Transverse colon (tissue), 4 donors: ENCODE measurements at regions not wholly inside any gene's neighbourhood (a gene's known extent, or its start where the extent isn't known, plus 50 kb on each side); places are given as distances from the start of the nearest gene placed in this dataset.

Experiments
- DNase-seq: peaks from one replicate; pipeline ENCODE4 v3.0.0-alpha.2; 2019
- H3K27ac ChIP-seq, 4 donors: fragments of 200-600 bp; sonication (generic); 2 replicates each; pipeline ENCODE4 v1.5.1; 2016 to 2018; ENCODE audit warnings: inconsistent platforms in 4 of 4
- H3K27me3 ChIP-seq: fragments of 200-600 bp; sonication (generic); 2 replicates; pipeline ENCODE4 v1.5.1; 2017; ENCODE audit warnings: inconsistent platforms
- H3K36me3 ChIP-seq, 4 donors: fragments of 200-600 bp; sonication (generic); 2 replicates each; pipeline ENCODE4 v1.5.1; 2017 to 2019; ENCODE audit warnings: inconsistent platforms in 4 of 4
- H3K4me1 ChIP-seq, 4 donors: fragments of 200-600 bp; sonication (generic); 2 replicates each; pipeline ENCODE4 v1.5.1; 2017 to 2020; ENCODE audit warnings: inconsistent platforms in 4 of 4
- H3K4me3 ChIP-seq, 4 donors: fragments of 200-600 bp; sonication (generic); 1 replicate in 1 of 4; 2 replicates in 3 of 4; pipeline versions ENCODE4 v1.5.1 to v1.6.1; 2017 to 2019; ENCODE audit warnings: inconsistent platforms in 4 of 4
- H3K9me3 ChIP-seq, 2 donors: fragments of 200-600 bp; sonication (generic); 2 replicates each; pipeline ENCODE4 v1.5.1; 2017 to 2019; ENCODE audit warnings: inconsistent platforms in 2 of 2
- EP300 ChIP-seq: sonication (generic); formaldehyde crosslinking; IDR thresholded peaks from one replicate; pipeline ENCODE4 v1.6.1; 2017; ENCODE audit warnings: antibody characterized with exemption, low read depth
- POLR2A ChIP-seq: fragments of 450-650 bp; IDR thresholded peaks from one replicate; pipeline ENCODE4 v1.6.1; 2016; ENCODE audit warnings: antibody characterized with exemption, mild to moderate bottlenecking, moderate library complexity
- POLR2AphosphoS5 ChIP-seq, 3 donors: sonication (generic); formaldehyde crosslinking; IDR thresholded peaks; one replicate each; pipeline ENCODE4 v1.6.1; 2016; ENCODE audit warnings: antibody characterized with exemption in 3 of 3
- WGBS, 2 donors: methylation state at CpG; one replicate each; pipeline ENCODE4 v1.1.5; 2018; ENCODE audit warnings: low coverage in 1 of 2; 5-methylcytosine and 5-hydroxymethylcytosine counted together
- in situ Hi-C, 4 donors: fragments of 200-750 bp; cut with MboI; loops; one replicate each; pipeline versions ENCODE4 v1.15.0 to v1.15.1; 2017; ENCODE audit warnings: low sequenced_read_pairs in 3 of 4, low pct_ligation_motif_present in 1 of 4, low pct_unique_long_range_greater_than_20kb in 1 of 4
- intact Hi-C: fragments of 100-400 bp; cut with DNase I; formaldehyde crosslinking; loops from one replicate; pipeline ENCODE4 v1.15.1; 2023; ENCODE audit warnings: low total_unique reads
- TF ChIP-seq, protein P1 (sequence below), 5 experiments: fragments of 200-600 bp in 3 of 5; fragments of 450-650 bp in 2 of 5; sonication (generic) in 3 of 5; IDR thresholded peaks; 1 replicate in 2 of 5; 2 replicates in 3 of 5; pipeline ENCODE4 v1.5.1; 2016 to 2017; ENCODE audit warnings: antibody characterized with exemption in 5 of 5, inconsistent platforms in 3 of 5, mild to moderate bottlenecking in 2 of 5, moderate library complexity in 1 of 5

DNA sequence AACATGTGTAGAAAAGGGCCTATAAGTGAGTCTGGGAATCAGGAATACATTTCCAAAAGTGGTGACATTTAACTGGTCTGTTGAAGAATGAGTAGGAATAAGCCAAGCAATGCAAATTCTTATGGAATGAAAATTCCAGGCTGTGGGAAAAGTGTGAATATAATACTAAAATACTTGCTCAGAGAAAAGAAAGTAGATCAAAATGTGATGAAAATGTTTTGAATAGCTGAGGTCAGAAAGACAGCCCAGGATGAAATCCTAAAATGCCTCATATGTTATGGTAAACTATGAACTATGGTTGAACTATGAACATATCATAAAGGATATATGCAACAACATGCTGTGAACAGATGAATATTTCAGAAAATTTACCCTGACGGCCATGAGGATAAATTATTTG, 688.3 kb upstream of the FAT3 start:
- DNase-seq, result no peak
- 53 to 71% methylated on average over 1 of the region's 1 CpG for WGBS, 2 donors
- TF ChIP-seq POLR2A (no peak), EP300 (no peak), POLR2AphosphoS5 (IDR thresholded peaks at IDR 0.05) (no peak)
- TF ChIP-seq, protein P1, sequence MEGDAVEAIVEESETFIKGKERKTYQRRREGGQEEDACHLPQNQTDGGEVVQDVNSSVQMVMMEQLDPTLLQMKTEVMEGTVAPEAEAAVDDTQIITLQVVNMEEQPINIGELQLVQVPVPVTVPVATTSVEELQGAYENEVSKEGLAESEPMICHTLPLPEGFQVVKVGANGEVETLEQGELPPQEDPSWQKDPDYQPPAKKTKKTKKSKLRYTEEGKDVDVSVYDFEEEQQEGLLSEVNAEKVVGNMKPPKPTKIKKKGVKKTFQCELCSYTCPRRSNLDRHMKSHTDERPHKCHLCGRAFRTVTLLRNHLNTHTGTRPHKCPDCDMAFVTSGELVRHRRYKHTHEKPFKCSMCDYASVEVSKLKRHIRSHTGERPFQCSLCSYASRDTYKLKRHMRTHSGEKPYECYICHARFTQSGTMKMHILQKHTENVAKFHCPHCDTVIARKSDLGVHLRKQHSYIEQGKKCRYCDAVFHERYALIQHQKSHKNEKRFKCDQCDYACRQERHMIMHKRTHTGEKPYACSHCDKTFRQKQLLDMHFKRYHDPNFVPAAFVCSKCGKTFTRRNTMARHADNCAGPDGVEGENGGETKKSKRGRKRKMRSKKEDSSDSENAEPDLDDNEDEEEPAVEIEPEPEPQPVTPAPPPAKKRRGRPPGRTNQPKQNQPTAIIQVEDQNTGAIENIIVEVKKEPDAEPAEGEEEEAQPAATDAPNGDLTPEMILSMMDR (IDR thresholded peaks at IDR 0.05), result no peak
- H3K27ac ChIP-seq, result no peak overlapping the region
- in situ Hi-C loops, result no loop called here
- H3K27me3 ChIP-seq, result no peaks in the 10 kb centered on the region
- no peak overlapping the region for H3K4me3 ChIP-seq
- H3K36me3 ChIP-seq, result no peaks in the 10 kb centered on the region
- no peaks in the 10 kb centered on the region for H3K9me3 ChIP-seq
- intact Hi-C loops, result no loop called here
- H3K4me1 ChIP-seq, result no peaks in the 10 kb centered on the region

DNA sequence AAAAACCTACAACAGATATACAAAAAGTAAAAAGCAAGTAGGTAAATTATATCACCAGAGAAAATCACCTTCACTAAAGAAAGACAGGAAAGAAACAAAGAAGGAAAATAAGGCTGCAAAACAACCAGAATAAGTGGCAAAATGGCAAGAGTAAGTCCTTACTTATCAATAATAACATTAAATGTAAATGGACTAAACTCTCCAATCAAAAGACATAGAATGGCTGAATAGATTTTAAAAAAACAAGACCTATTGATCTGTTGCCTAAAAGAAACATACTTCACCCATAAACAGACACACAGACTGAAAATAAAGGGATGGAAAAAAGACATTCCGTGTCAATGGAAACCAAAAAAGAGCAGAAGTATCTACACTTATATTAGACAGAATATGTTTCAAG, 695.7 kb upstream of the FAT3 start:
- Histone ChIP-seq H3K9me3 (peaks cover 0 to 7% of the 10 kb centered on the region in 2 donors), H3K4me3 (no peak overlapping the region), H3K27me3 (no peaks in the 10 kb centered on the region), H3K27ac (no peak overlapping the region), H3K36me3 (no peaks in the 10 kb centered on the region), H3K4me1 (no peaks in the 10 kb centered on the region)
- TF ChIP-seq EP300 (no peak), POLR2AphosphoS5 (IDR thresholded peaks at IDR 0.05) (no peak)
- intact Hi-C loops (no loop called here), in situ Hi-C loops (no loop called here)
- DNase-seq, result no peak
- 86 to 100% methylated on average over 1 of the region's 1 CpG for WGBS, 2 donors

GRCh38 chr11:91527380-91528030, 697.1 kb upstream of the FAT3 start:
- no peak for TF ChIP-seq POLR2AphosphoS5 (IDR thresholded peaks at IDR 0.05)
- TF ChIP-seq, protein P1 (IDR thresholded peaks at IDR 0.05), result no peak
- TF ChIP-seq EP300, result no peak
- H3K27ac ChIP-seq, result no peak overlapping the region
- in situ Hi-C loops, result no loop called here
- H3K9me3 ChIP-seq, result peaks cover 0 to 7% of the 10 kb centered on the region in 2 donors
- 82% methylated on average over 4 of the region's 4 CpGs; no CpG with 5 or more reads in 1 of the 2 donors for WGBS, 2 donors
- no peaks in the 10 kb centered on the region for H3K27me3 ChIP-seq
- no peak for DNase-seq
- no peak overlapping the region for H3K4me3 ChIP-seq
- H3K4me1 ChIP-seq, result no peaks in the 10 kb centered on the region
- H3K36me3 ChIP-seq, result no peaks in the 10 kb centered on the region
- intact Hi-C loops, result no loop called here

DNA sequence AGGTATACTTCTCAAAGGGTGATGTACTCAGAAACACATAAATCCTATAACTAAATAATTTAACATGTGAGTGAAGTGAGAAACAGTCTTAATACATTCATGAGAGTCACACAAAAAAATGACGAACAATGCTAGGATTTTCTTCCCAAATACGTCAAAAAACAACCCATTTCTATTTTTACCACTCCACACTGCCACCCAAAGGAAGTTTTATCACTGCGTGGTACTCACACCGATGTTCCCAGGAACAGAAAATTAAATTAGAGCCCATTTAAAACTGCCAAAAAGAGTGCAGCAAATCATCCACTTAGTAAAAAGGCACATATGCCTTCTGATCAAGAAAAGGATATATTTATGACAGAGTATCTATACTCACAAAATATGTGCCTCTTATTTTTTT, 710.9 kb upstream of the FAT3 start:
- no peaks in the 10 kb centered on the region for H3K36me3 ChIP-seq
- H3K27me3 ChIP-seq, result no peaks in the 10 kb centered on the region
- H3K4me3 ChIP-seq, result no peak overlapping the region
- 38 to 51% methylated on average over 4 of the region's 4 CpGs for WGBS, 2 donors
- TF ChIP-seq EP300 (no peak), POLR2AphosphoS5 (IDR thresholded peaks at IDR 0.05) (no peak), POLR2A (no peak)
- TF ChIP-seq, protein P1 (IDR thresholded peaks at IDR 0.05), result no peak
- in situ Hi-C loops, result loop anchor here in 1 of 4 donors (25.0 kb wide), 1 partner anchor 101 kb away; no protein-coding TSS in a partner anchor
- no peak overlapping the region for H3K27ac ChIP-seq
- intact Hi-C loops, result no loop called here
- DNase-seq, result no peak
- H3K4me1 ChIP-seq, result no peaks in the 10 kb centered on the region
- H3K9me3 ChIP-seq, result no peaks in the 10 kb centered on the region

DNA sequence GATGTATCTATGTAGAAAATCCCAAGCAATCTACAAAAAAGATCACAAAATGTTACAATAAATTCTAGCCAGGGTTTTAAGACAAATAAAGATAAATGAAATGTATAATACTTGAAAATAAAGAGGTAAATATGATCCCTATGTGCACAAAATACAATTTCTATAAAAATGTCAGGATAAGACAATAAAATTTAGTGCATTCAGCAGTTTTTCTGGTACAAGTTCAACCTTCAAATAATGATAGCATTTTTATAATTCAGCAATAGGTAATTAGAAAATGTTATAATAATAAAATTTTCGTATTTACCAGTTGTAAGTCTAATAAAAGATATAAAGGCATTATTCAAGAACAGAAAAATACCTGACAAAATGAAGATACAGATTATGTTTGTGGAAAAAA, 726.8 kb upstream of the FAT3 start:
- no peaks in the 10 kb centered on the region for H3K27me3 ChIP-seq
- DNase-seq, result no peak
- in situ Hi-C loops, result no loop called here
- H3K4me3 ChIP-seq, result no peak overlapping the region
- H3K4me1 ChIP-seq, result no peaks in the 10 kb centered on the region
- H3K9me3 ChIP-seq, result no peaks in the 10 kb centered on the region
- H3K27ac ChIP-seq, result no peak overlapping the region
- 60 to 82% methylated on average over 1 of the region's 1 CpG for WGBS, 2 donors
- intact Hi-C loops, result no loop called here
- no peaks in the 10 kb centered on the region for H3K36me3 ChIP-seq
- TF ChIP-seq POLR2A, result no peak
- TF ChIP-seq, protein P1 (IDR thresholded peaks at IDR 0.05), result no peak
- no peak for TF ChIP-seq POLR2AphosphoS5 (IDR thresholded peaks at IDR 0.05)
- no peak for TF ChIP-seq EP300
